ENCODE measurements at regions not wholly inside any gene's neighbourhood (a gene's known extent, or its start where the extent isn't known, plus 50 kb on each side); places are given as distances from the start of the nearest gene placed in this dataset.

GRCh38 chr4:35643661-35644060, 600.7 kb downstream of the ARAP2 start:
- TF ChIP-seq ZFX (IDR thresholded peaks at IDR 0.05; ENCODE audit: borderline replicate concordance) (no peak), CTCF (IDR thresholded peaks at IDR 0.05) (no peak)

GRCh38 chr4:35644591-35644990, 599.7 kb downstream of the ARAP2 start:
- TF ChIP-seq CTCF (IDR thresholded peaks at IDR 0.05) (no peak), ZFX (IDR thresholded peaks at IDR 0.05; ENCODE audit: borderline replicate concordance) (no peak)
- H3K27ac ChIP-seq: no peak overlapping the region

More at GRCh38 chr4:35643661-35644060, 600.7 kb downstream of the ARAP2 start:
- H3K27ac ChIP-seq: no peak overlapping the region

- TF ChIP-seq ZFX (IDR thresholded peaks at IDR 0.05; ENCODE audit: borderline replicate concordance): no peak
- TF ChIP-seq CTCF (IDR thresholded peaks at IDR 0.05): no peak
- no peak overlapping the region for H3K27ac ChIP-seq
Measured at GRCh38 chr4:35649011-35649410, 595.3 kb downstream of the ARAP2 start.

GRCh38 chr4:35649778-35650177, 594.5 kb downstream of the ARAP2 start:
- TF ChIP-seq CTCF (IDR thresholded peaks at IDR 0.05) (no peak), ZFX (IDR thresholded peaks at IDR 0.05; ENCODE audit: borderline replicate concordance) (no peak)

GRCh38 chr4:35652197-35652596, 592.1 kb downstream of the ARAP2 start:
- TF ChIP-seq CTCF (IDR thresholded peaks at IDR 0.05) (no peak), ZFX (IDR thresholded peaks at IDR 0.05; ENCODE audit: borderline replicate concordance) (no peak)
- no peak overlapping the region for H3K27ac ChIP-seq

More at GRCh38 chr4:35649778-35650177, 594.5 kb downstream of the ARAP2 start:
- H3K27ac ChIP-seq: no peak overlapping the region

- no peak for TF ChIP-seq CTCF (IDR thresholded peaks at IDR 0.05)
- TF ChIP-seq ZFX (IDR thresholded peaks at IDR 0.05; ENCODE audit: borderline replicate concordance): no peak
- H3K27ac ChIP-seq: no peak overlapping the region
Measured at GRCh38 chr4:35653451-35653850, 590.9 kb downstream of the ARAP2 start.

- TF ChIP-seq CTCF (IDR thresholded peaks at IDR 0.05) (no peak), ZFX (IDR thresholded peaks at IDR 0.05; ENCODE audit: borderline replicate concordance) (no peak)
- no peak overlapping the region for H3K27ac ChIP-seq
Measured at GRCh38 chr4:35673137-35673536, 571.2 kb downstream of the ARAP2 start.

Data from 22Rv1 (cell line).